H1 (cell line): ENCODE measurements at regions not wholly inside any gene's neighbourhood (a gene's known extent, or its start where the extent isn't known, plus 50 kb on each side); places are given as distances from the start of the nearest gene placed in this dataset.

Experiments
- BCL11A ChIP-seq, 2 experiments: IDR thresholded peaks; one replicate each; pipeline ENCODE4 v1.6.1; 2011; ENCODE audit warnings: low read depth in 2 of 2, low read length in 2 of 2, mild to moderate bottlenecking in 2 of 2
- CREB1 ChIP-seq: IDR thresholded peaks from 2 replicates; pipeline ENCODE4 v1.6.1; 2012; ENCODE audit warnings: inconsistent platforms
- CTCF ChIP-seq, 3 experiments: IDR thresholded peaks; 1 replicate in 2 of 3; 2 replicates in 1 of 3; pipeline versions ENCODE4 v1.5.1 to v1.6.1; 2011; ENCODE audit warnings: low read length in 3 of 3, mild to moderate bottlenecking in 3 of 3, inconsistent platforms in 2 of 3, low read depth in 1 of 3, moderate library complexity in 1 of 3; ENCODE audit not compliant: insufficient read depth in 1 of 3; ENCODE audit errors: control extremely low read depth in 1 of 3
- FOSL1 ChIP-seq: IDR thresholded peaks from 2 replicates; pipeline ENCODE4 v1.6.1; 2011; ENCODE audit warnings: mild to moderate bottlenecking, low read depth, low read length, moderate library complexity; ENCODE audit not compliant: insufficient read depth
- PHF8 ChIP-seq: fragments of 200-600 bp; sonication (generic); conservative IDR thresholded peaks from 2 replicates; pipeline ENCODE4 v1.7.1; 2012; ENCODE audit warnings: low read depth, mild to moderate bottlenecking, inconsistent platforms, low read length, moderate library complexity
- RFX5 ChIP-seq: IDR thresholded peaks from 2 replicates; pipeline ENCODE4 v1.6.1; 2011; ENCODE audit warnings: low read depth, low read length, improper control_type of control experiment, borderline replicate concordance
- SIX5 ChIP-seq: IDR thresholded peaks from 2 replicates; pipeline ENCODE4 v1.6.1; 2011; ENCODE audit warnings: mild to moderate bottlenecking, low read depth, low read length
- SUZ12 ChIP-seq: fragments of 200-600 bp; sonication (generic); IDR thresholded peaks from 2 replicates; pipeline ENCODE4 v1.6.1; 2012; ENCODE audit warnings: mild to moderate bottlenecking, inconsistent platforms, low read length, moderate library complexity, mixed read lengths
- YY1 ChIP-seq: IDR thresholded peaks from 2 replicates; pipeline ENCODE4 v1.6.1; 2011; ENCODE audit warnings: low read depth, mild to moderate bottlenecking, low read length

DNA sequence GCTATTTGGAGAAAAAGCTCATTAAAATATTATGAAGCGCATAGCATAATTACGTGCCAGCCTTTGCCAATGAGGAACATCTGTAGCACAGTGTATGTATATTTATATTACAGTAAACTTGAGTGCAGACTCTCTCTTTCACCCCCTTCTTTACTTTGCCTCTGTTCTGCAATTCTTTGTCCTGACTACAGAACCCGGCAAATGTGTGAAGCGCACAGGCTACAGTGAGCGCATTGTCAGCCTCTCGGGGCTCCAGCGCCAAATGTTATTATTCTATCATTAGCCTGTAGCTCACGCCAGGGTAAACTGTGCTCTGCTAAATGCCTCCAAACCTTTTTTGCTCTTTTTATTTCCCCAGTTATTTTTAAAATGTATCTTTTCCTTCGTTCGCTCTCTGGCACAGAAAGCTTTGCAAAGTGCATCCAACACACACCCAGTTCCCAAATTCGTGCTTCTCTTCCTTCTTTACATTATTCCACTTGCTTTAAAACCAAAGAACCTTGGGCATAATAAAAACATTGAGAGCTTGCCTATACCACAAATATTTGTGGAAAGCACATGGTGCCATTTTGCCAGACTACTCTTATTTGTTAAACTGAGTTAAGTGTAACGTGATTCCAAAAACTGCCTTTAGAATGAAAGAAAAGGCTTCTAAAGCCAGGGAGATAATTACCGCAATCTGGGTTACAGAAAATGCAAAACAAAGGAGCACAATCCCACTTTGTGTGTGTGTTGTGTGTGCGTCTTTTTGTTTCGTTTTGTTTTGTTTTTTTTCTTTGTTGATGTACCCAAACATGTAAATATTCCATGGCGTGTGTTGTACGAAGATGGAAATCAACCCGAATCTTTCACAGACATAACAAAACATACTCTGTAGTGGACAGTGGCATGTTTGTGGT is 164.1 kb upstream of the MPDZ start (continued):
- TF ChIP-seq CTCF (IDR thresholded peaks at IDR 0.05; ENCODE audit: control extremely low read depth in 1 of 3, insufficient read depth in 1 of 3, low read depth in 1 of 3, low read length in 3 of 3) (no peak), FOSL1 (no peak), PHF8 (no peak), CREB1 (no peak), YY1 (no peak), SIX5 (no peak), SUZ12 (no peak), BCL11A (IDR thresholded peaks at IDR 0.05; ENCODE audit: low read depth in 2 of 2, low read length in 2 of 2) (no peak), RFX5 (no peak)
